HFF-Myc (cell line): ENCODE measurements at regions not wholly inside any gene's neighbourhood (a gene's known extent, or its start where the extent isn't known, plus 50 kb on each side); places are given as distances from the start of the nearest gene placed in this dataset.

Experiments
- DNase-seq: peaks from one replicate; pipeline ENCODE4 v3.0.0-alpha.2; 2011; ENCODE audit warnings: low read depth; ENCODE audit errors: extremely low read depth
- H3K4me3 ChIP-seq: replicated peaks from 2 replicates; pipeline ENCODE4 v1.5.1; 2011; ENCODE audit warnings: low read depth, mild to moderate bottlenecking, control low read depth, low read length
- CTCF ChIP-seq: IDR thresholded peaks from 2 replicates; pipeline ENCODE4 v1.5.1; 2012; ENCODE audit warnings: mild to moderate bottlenecking, low read depth, low read length, control low read depth; ENCODE audit errors: missing control alignments

GRCh38 chr1:87953732-87954344, 625.2 kb downstream of the LMO4 start:
- no peak overlapping the region for H3K4me3 ChIP-seq
- DNase-seq, result peak; percentile 43
- peak; percentile 81 for TF ChIP-seq CTCF

- H3K4me3 ChIP-seq, result no peak overlapping the region
- no peak for TF ChIP-seq CTCF
- DNase-seq, result no peak
These were observed 626.4 kb downstream of the LMO4 start for GRCh38 chr1:87955038-87955437.

- no peak overlapping the region for H3K4me3 ChIP-seq
- DNase-seq, result peak; percentile 65
- no peak for TF ChIP-seq CTCF
These were observed 627.4 kb downstream of the LMO4 start for GRCh38 chr1:87956072-87956471.

- H3K4me3 ChIP-seq, result no peak overlapping the region
- TF ChIP-seq CTCF, result no peak
- no peak for DNase-seq
These were observed 628.1 kb downstream of the LMO4 start for GRCh38 chr1:87956750-87957149.

- no peak for DNase-seq
- TF ChIP-seq CTCF, result no peak
These were observed 628.7 kb downstream of the LMO4 start for GRCh38 chr1:87957331-87957730.

GRCh38 chr1:87958201-87958600, 629.5 kb downstream of the LMO4 start:
- DNase-seq, result no peak
- no peak overlapping the region for H3K4me3 ChIP-seq
- no peak for TF ChIP-seq CTCF

More at GRCh38 chr1:87957331-87957730, 628.7 kb downstream of the LMO4 start:
- H3K4me3 ChIP-seq, result no peak overlapping the region

GRCh38 chr1:87958716-87959115, 630.0 kb downstream of the LMO4 start:
- H3K4me3 ChIP-seq, result no peak overlapping the region
- TF ChIP-seq CTCF, result no peak
- DNase-seq, result no peak
